NB4 (cell line): ENCODE measurements at regions not wholly inside any gene's neighbourhood (a gene's known extent, or its start where the extent isn't known, plus 50 kb on each side); places are given as distances from the start of the nearest gene placed in this dataset.

Source experiments
- CTCF ChIP-seq: IDR thresholded peaks from one replicate; pipeline ENCODE4 v1.5.1; 2012; ENCODE audit warnings: low read depth, low read length
- POLR2A ChIP-seq: IDR thresholded peaks from 2 replicates; pipeline ENCODE4 v1.6.1; 2011; ENCODE audit warnings: mild to moderate bottlenecking; ENCODE audit not compliant: insufficient read length; ENCODE audit errors: extremely low read depth

GRCh38 chr4:115396034-115396433, 282.6 kb upstream of the NDST4 start:
- TF ChIP-seq CTCF (no peak), POLR2A (no peak)
